HEK293 (cell line): ENCODE measurements at regions not wholly inside any gene's neighbourhood (a gene's known extent, or its start where the extent isn't known, plus 50 kb on each side); places are given as distances from the start of the nearest gene placed in this dataset.

ENCODE experiments used
- CTCF ChIA-PET: fragments of 350-600 bp; formaldehyde crosslinking; extraction: SDS; loops from one replicate; lab custom pipeline; 2021; ENCODE audit warnings: antibody characterized with exemption; lab: Yijun Ruan, JAX
- POLR2A ChIA-PET: fragments of 300-600 bp; formaldehyde crosslinking; extraction: SDS; loops from one replicate; lab custom pipeline; 2020; ENCODE audit warnings: antibody characterized with exemption, inconsistent platforms; lab: Yijun Ruan, JAX
- H3K27ac ChIP-seq: fragments of 200-500 bp; sonication (Bioruptor generic); 2 replicates; pipeline ENCODE4 v1.5.1; 2014; ENCODE audit warnings: low read depth, low read length, control low read depth, inconsistent platforms; ENCODE audit errors: extremely low read depth
- H3K36me3 ChIP-seq, 2 experiments: fragments of 200-500 bp in 1 of 2; sonication (Bioruptor generic) in 1 of 2; 1 replicate in 1 of 2; 2 replicates in 1 of 2; pipeline ENCODE4 v1.5.1; 2014 to 2017; ENCODE audit warnings: inconsistent platforms in 2 of 2, low read length in 2 of 2; ENCODE audit not compliant: control insufficient read depth in 2 of 2, insufficient read depth in 1 of 2
- H3K4me1 ChIP-seq: fragments of 200-500 bp; sonication (Bioruptor generic); 2 replicates; pipeline ENCODE4 v1.5.1; 2014; ENCODE audit warnings: mild to moderate bottlenecking, low read length, inconsistent platforms; ENCODE audit not compliant: control insufficient read depth, insufficient read depth
- H3K4me3 ChIP-seq: 2 replicates; pipeline ENCODE4 v1.5.1; 2011; ENCODE audit warnings: low read depth, mild to moderate bottlenecking, control low read depth, low read length, moderate library complexity
- H3K9me3 ChIP-seq: fragments of 200-500 bp; sonication (Bioruptor generic); 2 replicates; pipeline ENCODE4 v1.5.1; 2014; ENCODE audit warnings: low read depth, low read length, inconsistent platforms; ENCODE audit not compliant: control insufficient read depth, insufficient read depth
- BCL11A ChIP-seq: fragments of 450-650 bp; formaldehyde crosslinking; IDR thresholded peaks from 2 replicates; pipeline ENCODE4 v1.5.1; 2016; ENCODE audit warnings: low read depth, missing biosample characterization, missing genetic modification characterization
- GLI2 ChIP-seq: fragments of 450-650 bp; formaldehyde crosslinking; IDR thresholded peaks from 2 replicates; pipeline ENCODE4; 2017; ENCODE audit warnings: missing biosample characterization, missing genetic modification characterization, low read depth, borderline replicate concordance
- HOXC10 ChIP-seq: sonication (generic); formaldehyde crosslinking; IDR thresholded peaks from 2 replicates; pipeline ENCODE4 v1.8.1; 2023; ENCODE audit warnings: mild to moderate bottlenecking, missing genetic modification reagents
- IKZF3 ChIP-seq: fragments of 450-650 bp; IDR thresholded peaks from 2 replicates; pipeline ENCODE4 v1.5.0; 2018; ENCODE audit warnings: missing biosample characterization, mild to moderate bottlenecking, missing genetic modification characterization, moderate library complexity
- KLF7 ChIP-seq: fragments of 450-650 bp; formaldehyde crosslinking; IDR thresholded peaks from 2 replicates; pipeline ENCODE4 v1.5.1; 2016; ENCODE audit warnings: missing biosample characterization, missing genetic modification characterization, borderline replicate concordance
- MEIS1 ChIP-seq: sonication (generic); formaldehyde crosslinking; IDR thresholded peaks from 2 replicates; pipeline ENCODE4 v1.8.1; 2022; ENCODE audit warnings: missing genetic modification reagents, mild to moderate bottlenecking, borderline replicate concordance
- MYNN ChIP-seq: fragments of 450-650 bp; formaldehyde crosslinking; IDR thresholded peaks from 2 replicates; pipeline ENCODE4 v1.5.1; 2016; ENCODE audit warnings: missing biosample characterization, missing genetic modification characterization, borderline replicate concordance
- ZBTB20 ChIP-seq: fragments of 450-650 bp; formaldehyde crosslinking; IDR thresholded peaks from 2 replicates; pipeline ENCODE4 v1.5.1; 2016; ENCODE audit warnings: missing biosample characterization, missing genetic modification characterization
- ZNF10 ChIP-seq: fragments of 450-650 bp; formaldehyde crosslinking; IDR thresholded peaks from 2 replicates; pipeline ENCODE4 v1.5.1; 2017; ENCODE audit warnings: missing biosample characterization, missing genetic modification characterization
- ZNF121 ChIP-seq: fragments of 450-650 bp; formaldehyde crosslinking; IDR thresholded peaks from 2 replicates; pipeline ENCODE4 v1.5.1; 2016; ENCODE audit warnings: missing biosample characterization, missing genetic modification characterization
- ZNF169 ChIP-seq: fragments of 450-650 bp; formaldehyde crosslinking; IDR thresholded peaks from 2 replicates; pipeline ENCODE4 v1.5.1; 2016; ENCODE audit warnings: missing biosample characterization, missing genetic modification characterization
- ZNF302 ChIP-seq: fragments of 450-650 bp; formaldehyde crosslinking; IDR thresholded peaks from 2 replicates; pipeline ENCODE4 v1.5.1; 2016; ENCODE audit warnings: missing biosample characterization, missing genetic modification characterization, low read depth
- ZNF311 ChIP-seq: fragments of 450-650 bp; formaldehyde crosslinking; IDR thresholded peaks from 2 replicates; pipeline ENCODE4 v1.5.1; 2017; ENCODE audit warnings: missing biosample characterization, missing genetic modification characterization, borderline replicate concordance
- ZNF544 ChIP-seq: fragments of 450-650 bp; formaldehyde crosslinking; IDR thresholded peaks from 2 replicates; pipeline ENCODE4 v1.5.0; 2017; ENCODE audit warnings: missing biosample characterization, missing genetic modification characterization
- ZNF555 ChIP-seq: fragments of 450-650 bp; formaldehyde crosslinking; conservative IDR thresholded peaks from 2 replicates; pipeline ENCODE4 v1.5.1; 2017; ENCODE audit warnings: missing biosample characterization, mild to moderate bottlenecking, missing genetic modification characterization, inconsistent platforms
- ZNF629 ChIP-seq: fragments of 450-650 bp; formaldehyde crosslinking; IDR thresholded peaks from 2 replicates; pipeline ENCODE4 v1.5.1; 2017; ENCODE audit warnings: missing biosample characterization, missing genetic modification characterization
- ZNF76 ChIP-seq: fragments of 450-650 bp; formaldehyde crosslinking; IDR thresholded peaks from 2 replicates; pipeline ENCODE4; 2016; ENCODE audit warnings: low read depth, missing biosample characterization, missing genetic modification characterization, borderline replicate concordance
- ZNF777 ChIP-seq: fragments of 450-650 bp; formaldehyde crosslinking; IDR thresholded peaks from 2 replicates; pipeline ENCODE4 v1.5.1; 2017; ENCODE audit warnings: missing biosample characterization, missing genetic modification characterization, borderline replicate concordance
- TF ChIP-seq, protein P1 (sequence below): fragments of 450-650 bp; formaldehyde crosslinking; optimal IDR thresholded peaks from 2 replicates; pipeline ENCODE3; 2016; ENCODE audit warnings: missing biosample characterization, mild to moderate bottlenecking, missing genetic modification characterization
- TF ChIP-seq, protein P2 (sequence below): fragments of 450-650 bp; formaldehyde crosslinking; IDR thresholded peaks from 2 replicates; pipeline ENCODE4 v1.5.1; 2016; ENCODE audit warnings: missing biosample characterization, missing genetic modification characterization
- TF ChIP-seq, protein P3 (sequence below): fragments of 450-650 bp; formaldehyde crosslinking; IDR thresholded peaks from 2 replicates; pipeline ENCODE4 v1.5.1; 2017; ENCODE audit warnings: missing biosample characterization, missing genetic modification characterization
- TF ChIP-seq, protein P4 (sequence below): fragments of 450-650 bp; formaldehyde crosslinking; IDR thresholded peaks from 2 replicates; pipeline ENCODE4 v1.5.1; 2016; ENCODE audit warnings: missing biosample characterization, missing genetic modification characterization
- TF ChIP-seq, protein P5 (sequence below): fragments of 450-650 bp; formaldehyde crosslinking; IDR thresholded peaks from 2 replicates; pipeline ENCODE4 v1.5.1; 2016; ENCODE audit warnings: missing biosample characterization, missing genetic modification characterization
- TF ChIP-seq, protein P6 (sequence below): fragments of 450-650 bp; formaldehyde crosslinking; IDR thresholded peaks from 2 replicates; pipeline ENCODE4 v1.5.1; 2017; ENCODE audit warnings: missing biosample characterization, mild to moderate bottlenecking, missing genetic modification characterization, moderate library complexity

DNA sequence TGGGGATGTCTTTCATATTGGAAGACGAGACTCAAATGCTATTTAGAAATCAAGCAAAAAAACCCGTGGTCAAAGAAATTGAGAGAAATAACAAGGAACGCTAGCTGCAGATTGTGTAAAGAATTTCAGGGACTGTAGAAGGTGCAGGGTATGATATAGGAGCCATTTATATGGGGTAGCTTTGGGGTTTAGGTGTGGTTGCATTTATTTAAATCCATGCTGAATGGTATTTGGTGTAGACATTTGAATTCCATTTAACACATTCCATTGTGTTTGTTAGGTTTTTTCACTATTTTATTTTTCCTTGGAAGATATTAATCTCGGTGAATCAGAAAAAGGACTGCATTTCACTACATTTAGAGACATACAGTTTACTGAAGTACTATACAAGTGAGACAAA lies 341.0 kb upstream of the GALNTL6 start (continued):
- TF ChIP-seq, protein P1, sequence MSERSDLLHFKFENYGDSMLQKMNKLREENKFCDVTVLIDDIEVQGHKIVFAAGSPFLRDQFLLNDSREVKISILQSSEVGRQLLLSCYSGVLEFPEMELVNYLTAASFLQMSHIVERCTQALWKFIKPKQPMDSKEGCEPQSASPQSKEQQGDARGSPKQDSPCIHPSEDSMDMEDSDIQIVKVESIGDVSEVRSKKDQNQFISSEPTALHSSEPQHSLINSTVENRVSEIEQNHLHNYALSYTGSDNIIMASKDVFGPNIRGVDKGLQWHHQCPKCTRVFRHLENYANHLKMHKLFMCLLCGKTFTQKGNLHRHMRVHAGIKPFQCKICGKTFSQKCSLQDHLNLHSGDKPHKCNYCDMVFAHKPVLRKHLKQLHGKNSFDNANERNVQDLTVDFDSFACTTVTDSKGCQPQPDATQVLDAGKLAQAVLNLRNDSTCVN (tag by site-specific recombination), result no peak
- TF ChIP-seq GLI2 (tag by site-specific recombination), result no peak
- no peak for TF ChIP-seq HOXC10 (CRISPR knock-in tag)
- TF ChIP-seq ZNF302, result no peak

DNA sequence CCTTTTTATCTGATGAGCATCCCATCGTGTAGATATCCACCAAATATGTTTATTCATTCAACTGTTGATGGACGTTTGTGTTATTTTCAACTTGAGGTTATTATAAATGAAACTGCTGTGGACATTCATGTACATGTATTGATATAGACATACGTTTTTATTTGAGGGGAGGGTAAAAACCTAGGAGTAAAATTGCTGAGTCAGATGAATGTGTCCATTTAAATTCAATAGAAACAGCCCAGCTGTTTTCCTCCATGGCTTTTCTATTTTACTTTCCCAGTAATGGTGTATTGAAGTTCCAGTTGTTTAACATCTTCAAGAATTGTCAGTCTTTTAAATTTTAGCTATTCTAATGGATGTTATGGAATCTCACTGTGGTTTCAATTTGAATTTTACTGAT lies 348.7 kb upstream of the GALNTL6 start:
- ChIA-PET POLR2A (no interaction called here), CTCF (no interaction called here)
- H3K9me3 ChIP-seq, result no peaks in the 10 kb centered on the region
- no peak overlapping the region for H3K4me3 ChIP-seq
- no peaks in the 10 kb centered on the region for H3K4me1 ChIP-seq
- H3K27ac ChIP-seq, result no peak overlapping the region
- no peak for TF ChIP-seq MYNN
- no peak for TF ChIP-seq ZNF121 (tag by site-specific recombination)
- no peak for TF ChIP-seq KLF7 (tag by site-specific recombination)
- no peak for TF ChIP-seq ZNF169 (tag by site-specific recombination)
- no peak for TF ChIP-seq ZBTB20
- TF ChIP-seq IKZF3, result no peak
- TF ChIP-seq ZNF544 (tag by site-specific recombination), result no peak
- TF ChIP-seq ZNF777 (tag by site-specific recombination), result no peak
- no peak for TF ChIP-seq ZNF76 (tag by site-specific recombination)
- TF ChIP-seq ZNF311 (tag by site-specific recombination), result no peak
- TF ChIP-seq ZNF10 (tag by site-specific recombination), result no peak
- TF ChIP-seq, protein P2, sequence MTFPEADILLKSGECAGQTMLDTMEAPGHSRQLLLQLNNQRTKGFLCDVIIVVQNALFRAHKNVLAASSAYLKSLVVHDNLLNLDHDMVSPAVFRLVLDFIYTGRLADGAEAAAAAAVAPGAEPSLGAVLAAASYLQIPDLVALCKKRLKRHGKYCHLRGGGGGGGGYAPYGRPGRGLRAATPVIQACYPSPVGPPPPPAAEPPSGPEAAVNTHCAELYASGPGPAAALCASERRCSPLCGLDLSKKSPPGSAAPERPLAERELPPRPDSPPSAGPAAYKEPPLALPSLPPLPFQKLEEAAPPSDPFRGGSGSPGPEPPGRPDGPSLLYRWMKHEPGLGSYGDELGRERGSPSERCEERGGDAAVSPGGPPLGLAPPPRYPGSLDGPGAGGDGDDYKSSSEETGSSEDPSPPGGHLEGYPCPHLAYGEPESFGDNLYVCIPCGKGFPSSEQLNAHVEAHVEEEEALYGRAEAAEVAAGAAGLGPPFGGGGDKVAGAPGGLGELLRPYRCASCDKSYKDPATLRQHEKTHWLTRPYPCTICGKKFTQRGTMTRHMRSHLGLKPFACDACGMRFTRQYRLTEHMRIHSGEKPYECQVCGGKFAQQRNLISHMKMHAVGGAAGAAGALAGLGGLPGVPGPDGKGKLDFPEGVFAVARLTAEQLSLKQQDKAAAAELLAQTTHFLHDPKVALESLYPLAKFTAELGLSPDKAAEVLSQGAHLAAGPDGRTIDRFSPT (tag by site-specific recombination), result no peak
- TF ChIP-seq, protein P3, sequence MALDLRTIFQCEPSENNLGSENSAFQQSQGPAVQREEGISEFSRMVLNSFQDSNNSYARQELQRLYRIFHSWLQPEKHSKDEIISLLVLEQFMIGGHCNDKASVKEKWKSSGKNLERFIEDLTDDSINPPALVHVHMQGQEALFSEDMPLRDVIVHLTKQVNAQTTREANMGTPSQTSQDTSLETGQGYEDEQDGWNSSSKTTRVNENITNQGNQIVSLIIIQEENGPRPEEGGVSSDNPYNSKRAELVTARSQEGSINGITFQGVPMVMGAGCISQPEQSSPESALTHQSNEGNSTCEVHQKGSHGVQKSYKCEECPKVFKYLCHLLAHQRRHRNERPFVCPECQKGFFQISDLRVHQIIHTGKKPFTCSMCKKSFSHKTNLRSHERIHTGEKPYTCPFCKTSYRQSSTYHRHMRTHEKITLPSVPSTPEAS (tag by site-specific recombination), result no peak
- TF ChIP-seq MEIS1, result no peak
- no peak for TF ChIP-seq ZNF555 (tag by site-specific recombination)
- TF ChIP-seq, protein P4, sequence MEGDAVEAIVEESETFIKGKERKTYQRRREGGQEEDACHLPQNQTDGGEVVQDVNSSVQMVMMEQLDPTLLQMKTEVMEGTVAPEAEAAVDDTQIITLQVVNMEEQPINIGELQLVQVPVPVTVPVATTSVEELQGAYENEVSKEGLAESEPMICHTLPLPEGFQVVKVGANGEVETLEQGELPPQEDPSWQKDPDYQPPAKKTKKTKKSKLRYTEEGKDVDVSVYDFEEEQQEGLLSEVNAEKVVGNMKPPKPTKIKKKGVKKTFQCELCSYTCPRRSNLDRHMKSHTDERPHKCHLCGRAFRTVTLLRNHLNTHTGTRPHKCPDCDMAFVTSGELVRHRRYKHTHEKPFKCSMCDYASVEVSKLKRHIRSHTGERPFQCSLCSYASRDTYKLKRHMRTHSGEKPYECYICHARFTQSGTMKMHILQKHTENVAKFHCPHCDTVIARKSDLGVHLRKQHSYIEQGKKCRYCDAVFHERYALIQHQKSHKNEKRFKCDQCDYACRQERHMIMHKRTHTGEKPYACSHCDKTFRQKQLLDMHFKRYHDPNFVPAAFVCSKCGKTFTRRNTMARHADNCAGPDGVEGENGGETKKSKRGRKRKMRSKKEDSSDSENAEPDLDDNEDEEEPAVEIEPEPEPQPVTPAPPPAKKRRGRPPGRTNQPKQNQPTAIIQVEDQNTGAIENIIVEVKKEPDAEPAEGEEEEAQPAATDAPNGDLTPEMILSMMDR (tag by site-specific recombination), result no peak
- no peak for TF ChIP-seq BCL11A
- TF ChIP-seq, protein P5, sequence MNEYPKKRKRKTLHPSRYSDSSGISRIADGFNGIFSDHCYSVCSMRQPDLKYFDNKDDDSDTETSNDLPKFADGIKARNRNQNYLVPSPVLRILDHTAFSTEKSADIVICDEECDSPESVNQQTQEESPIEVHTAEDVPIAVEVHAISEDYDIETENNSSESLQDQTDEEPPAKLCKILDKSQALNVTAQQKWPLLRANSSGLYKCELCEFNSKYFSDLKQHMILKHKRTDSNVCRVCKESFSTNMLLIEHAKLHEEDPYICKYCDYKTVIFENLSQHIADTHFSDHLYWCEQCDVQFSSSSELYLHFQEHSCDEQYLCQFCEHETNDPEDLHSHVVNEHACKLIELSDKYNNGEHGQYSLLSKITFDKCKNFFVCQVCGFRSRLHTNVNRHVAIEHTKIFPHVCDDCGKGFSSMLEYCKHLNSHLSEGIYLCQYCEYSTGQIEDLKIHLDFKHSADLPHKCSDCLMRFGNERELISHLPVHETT (tag by site-specific recombination), result no peak
- TF ChIP-seq, protein P6, sequence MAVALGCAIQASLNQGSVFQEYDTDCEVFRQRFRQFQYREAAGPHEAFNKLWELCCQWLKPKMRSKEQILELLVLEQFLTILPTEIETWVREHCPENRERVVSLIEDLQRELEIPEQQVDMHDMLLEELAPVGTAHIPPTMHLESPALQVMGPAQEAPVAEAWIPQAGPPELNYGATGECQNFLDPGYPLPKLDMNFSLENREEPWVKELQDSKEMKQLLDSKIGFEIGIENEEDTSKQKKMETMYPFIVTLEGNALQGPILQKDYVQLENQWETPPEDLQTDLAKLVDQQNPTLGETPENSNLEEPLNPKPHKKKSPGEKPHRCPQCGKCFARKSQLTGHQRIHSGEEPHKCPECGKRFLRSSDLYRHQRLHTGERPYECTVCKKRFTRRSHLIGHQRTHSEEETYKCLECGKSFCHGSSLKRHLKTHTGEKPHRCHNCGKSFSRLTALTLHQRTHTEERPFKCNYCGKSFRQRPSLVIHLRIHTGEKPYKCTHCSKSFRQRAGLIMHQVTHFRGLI, result no peak
- no peak for TF ChIP-seq ZNF629 (tag by site-specific recombination)
- no peaks in the 10 kb centered on the region for H3K36me3 ChIP-seq
